T1000 (cell line): ENCODE measurements at regions not wholly inside any gene's neighbourhood (a gene's known extent, or its start where the extent isn't known, plus 50 kb on each side); places are given as distances from the start of the nearest gene placed in this dataset.
"Not testable (repeated sequence)": the region's sequence is repeated elsewhere in the genome, so short reads cannot be mapped to it uniquely, and the experiment has no call there.

ENCODE experiments used
- DNase-seq: peaks from one replicate; lab custom pipeline; 2025; ENCODE audit warnings: mixed read lengths; lab: John Stamatoyannopoulos, UW

DNA sequence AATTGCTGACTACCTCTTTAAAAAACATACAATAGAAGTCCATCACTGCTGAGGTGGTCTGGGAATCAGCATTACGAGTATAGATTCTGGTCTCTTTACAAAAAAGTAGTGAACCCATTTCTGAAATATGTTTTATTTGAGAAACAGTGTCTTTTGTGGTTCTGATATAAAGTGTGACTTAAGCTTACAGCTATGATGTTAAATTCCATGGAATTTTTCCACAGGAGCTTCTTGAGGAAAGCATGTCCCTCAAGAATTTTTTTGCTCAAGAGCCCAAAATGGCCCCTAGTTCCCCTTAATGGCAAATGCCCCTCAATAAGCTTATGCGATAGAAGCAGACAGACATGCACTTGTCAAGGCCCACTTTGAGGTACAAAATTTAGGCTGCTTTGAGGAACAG is 265.7 kb downstream of the FAM170A start:
- DNase-seq, result no peak

GRCh38 chr5:119896826-119897536 is 267.6 kb downstream of the FAM170A start:
- DNase-seq, result no peak

- no peak for DNase-seq
These were observed 268.4 kb downstream of the FAM170A start for GRCh38 chr5:119897537-119898370.

DNA sequence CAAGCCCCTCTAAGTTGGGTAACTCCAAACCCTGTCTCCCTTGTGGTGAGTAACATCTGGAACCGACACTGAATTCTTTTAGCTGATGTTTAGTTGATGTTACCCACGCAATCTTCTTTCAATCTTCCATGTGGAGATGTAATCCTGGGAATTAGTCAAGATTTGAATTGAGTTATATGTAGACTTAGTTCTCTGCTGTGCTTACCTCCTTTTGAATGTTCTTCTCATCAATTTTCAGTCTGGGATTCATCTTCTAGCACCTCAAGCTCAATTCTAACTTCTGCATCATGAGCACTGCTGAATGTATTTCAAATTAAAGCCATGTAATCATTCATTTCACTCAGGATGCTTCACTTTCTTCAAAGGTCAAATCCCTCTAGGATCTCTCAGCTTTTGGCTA is 270.6 kb downstream of the FAM170A start:
- DNase-seq, result no peak

DNA sequence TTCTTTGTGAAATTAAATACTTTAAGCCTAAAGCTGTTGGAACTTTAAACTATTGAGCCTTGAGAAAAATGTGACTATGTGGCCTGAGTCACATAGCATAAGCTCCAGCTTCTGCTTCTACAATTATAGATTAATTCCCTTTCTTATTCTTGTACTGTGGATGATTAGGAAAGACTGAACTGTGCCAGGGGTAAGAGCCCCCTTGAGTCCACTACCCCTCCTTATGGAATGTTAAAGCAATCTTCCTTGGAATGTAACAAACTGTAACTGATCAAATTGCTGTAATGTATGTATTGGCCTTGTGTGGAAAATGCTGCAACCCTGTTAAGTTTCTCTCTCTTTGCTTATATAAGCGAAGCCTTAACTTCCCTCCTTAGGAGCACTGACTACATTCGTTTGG is 273.2 kb downstream of the FAM170A start:
- DNase-seq, result no peak

- DNase-seq, result no peak
These were observed 284.1 kb downstream of the FAM170A start for GRCh38 chr5:119913425-119913824.

- DNase-seq, result no peak
These were observed 289.9 kb downstream of the FAM170A start for GRCh38 chr5:119919279-119919678.

DNA sequence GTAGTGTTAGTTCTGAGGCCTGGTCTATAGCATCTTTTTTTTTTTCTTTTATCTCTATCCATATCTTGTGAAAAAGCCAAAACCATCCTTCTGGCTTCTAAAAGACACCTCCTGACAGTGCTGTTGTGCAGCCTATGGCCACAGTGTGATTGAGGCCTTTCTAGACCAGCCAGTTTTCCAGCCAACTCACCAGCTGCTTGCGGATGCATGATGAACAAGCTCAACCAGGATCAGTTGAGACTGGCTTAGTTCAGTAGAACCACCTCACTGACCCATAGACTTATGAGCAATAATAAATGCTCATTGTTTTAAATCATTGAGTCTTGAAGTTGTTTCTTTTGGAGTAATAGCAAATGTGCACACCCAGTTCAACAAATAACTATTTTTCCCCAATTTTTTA is 296.9 kb downstream of the FAM170A start:
- DNase-seq, result no peak

DNA sequence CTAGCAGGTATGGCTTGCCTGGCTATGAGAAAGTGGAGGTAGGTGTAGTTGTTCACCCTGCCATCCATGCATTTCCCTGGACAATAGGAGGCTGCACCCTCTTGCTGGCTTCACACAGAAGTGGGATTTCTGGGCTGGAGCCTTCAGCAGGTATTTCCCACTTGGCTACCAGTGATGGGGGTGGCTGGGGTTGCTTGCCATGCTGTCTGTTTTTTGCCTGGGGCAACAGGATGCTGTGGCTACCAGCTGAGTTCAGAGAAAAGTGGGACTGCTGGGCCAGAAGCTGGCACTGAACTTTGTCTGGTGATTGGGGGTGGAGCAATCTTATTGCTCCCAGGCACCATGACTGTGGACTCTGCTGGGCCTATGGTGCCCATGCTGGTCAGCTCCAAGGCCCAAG is 299.6 kb downstream of the FAM170A start:
- no peak for DNase-seq

- DNase-seq, result no peak
These were observed 301.1 kb downstream of the FAM170A start for GRCh38 chr5:119930490-119930889.

- DNase-seq, result no peak
These were observed 313.8 kb downstream of the FAM170A start for GRCh38 chr5:119943148-119943547.

- DNase-seq, result no peak
These were observed 316.3 kb downstream of the FAM170A start for GRCh38 chr5:119945691-119946090.

DNA sequence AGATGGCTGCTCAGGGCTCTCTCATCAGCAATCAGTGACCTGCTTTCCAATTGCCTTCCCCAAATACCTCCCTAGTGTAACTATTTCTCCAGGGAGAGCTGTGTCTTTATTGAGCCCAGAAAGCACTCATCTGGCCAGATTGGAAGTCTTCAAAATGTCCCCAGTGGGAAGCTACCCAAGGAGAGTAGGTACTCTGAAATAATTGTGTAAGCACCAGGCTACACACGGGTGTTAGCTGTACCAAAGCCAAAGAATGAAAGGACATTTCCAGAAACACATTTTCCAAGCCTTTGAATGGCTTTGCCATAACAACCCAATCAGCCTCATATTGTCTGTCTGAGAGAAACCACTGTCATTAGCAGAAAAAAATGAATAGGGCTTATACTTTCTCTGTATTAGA is 318.8 kb downstream of the FAM170A start:
- no peak for DNase-seq

DNA sequence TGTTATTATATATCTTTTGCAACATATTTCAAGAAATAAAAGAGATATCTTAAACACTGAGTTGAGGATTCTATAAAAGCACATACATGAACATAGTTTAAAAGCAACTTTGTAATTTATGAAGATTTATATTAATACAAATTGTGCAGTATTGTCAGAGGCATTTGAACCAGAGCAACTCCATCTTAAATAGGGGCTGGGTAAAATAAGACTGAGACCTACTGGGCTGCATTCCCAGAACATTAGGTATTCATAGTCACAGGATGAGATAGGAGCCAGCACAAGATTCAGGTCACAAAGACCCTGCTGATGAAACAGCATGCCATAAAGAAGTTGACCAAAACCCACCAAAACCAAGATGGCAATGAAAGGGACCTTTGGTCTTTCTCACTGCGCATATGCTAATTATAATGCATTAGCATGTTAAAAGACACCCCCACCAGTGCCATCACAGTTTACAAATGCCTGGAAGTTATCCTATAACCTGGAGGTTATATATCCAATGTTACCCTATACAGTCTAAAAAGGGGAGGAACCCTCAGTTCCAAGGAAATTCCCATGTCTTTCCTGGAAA is 320.2 kb downstream of the FAM170A start:
- DNase-seq, result no peak

GRCh38 chr5:119951330-119951934 is 322.1 kb downstream of the FAM170A start:
- DNase-seq, result no peak

DNA sequence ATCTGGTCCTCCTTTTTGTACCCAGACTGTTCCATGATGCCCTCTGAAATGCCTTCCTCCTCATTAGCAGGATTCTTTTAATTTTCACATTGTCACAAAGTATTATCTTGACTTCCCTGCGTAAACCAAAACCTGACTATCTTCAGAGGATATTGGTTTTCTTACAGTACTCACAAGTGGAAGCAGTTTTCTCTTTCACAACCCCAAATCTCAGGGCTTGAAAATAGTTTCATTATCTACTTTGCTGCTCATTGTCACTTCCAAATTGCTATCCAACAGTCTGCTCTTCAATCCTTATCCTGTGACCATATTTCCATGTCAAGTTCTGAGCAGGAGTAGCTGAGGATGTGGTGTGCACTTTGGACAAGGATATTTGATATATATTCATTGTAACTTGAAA is 324.1 kb downstream of the FAM170A start:
- DNase-seq, result no peak

- no peak for DNase-seq
These were observed 324.7 kb downstream of the FAM170A start for GRCh38 chr5:119954106-119954505.

GRCh38 chr5:119961993-119962392 is 332.6 kb downstream of the FAM170A start:
- DNase-seq, result no peak

DNA sequence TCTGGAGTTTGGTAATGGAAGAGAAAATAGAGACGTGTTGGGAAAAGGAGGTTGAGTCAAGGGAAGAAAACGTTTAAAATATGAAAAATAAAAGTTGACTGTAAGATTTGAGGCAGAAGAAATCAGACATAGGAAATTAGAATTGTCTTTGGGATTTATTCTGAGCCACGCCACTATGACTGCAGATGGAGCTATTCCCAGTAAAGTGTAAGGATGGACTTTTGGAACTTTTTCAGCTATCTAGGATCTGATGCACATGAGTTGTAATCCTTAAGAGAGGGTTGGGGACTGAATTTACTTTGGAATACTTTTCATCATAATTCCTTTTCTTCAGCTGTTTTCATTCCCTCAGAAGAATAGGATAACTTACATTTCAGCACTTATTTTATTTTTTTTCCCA is 336.7 kb downstream of the FAM170A start:
- no peak for DNase-seq

GRCh38 chr5:119968690-119969089 is 339.3 kb downstream of the FAM170A start:
- DNase-seq, result no peak

DNA sequence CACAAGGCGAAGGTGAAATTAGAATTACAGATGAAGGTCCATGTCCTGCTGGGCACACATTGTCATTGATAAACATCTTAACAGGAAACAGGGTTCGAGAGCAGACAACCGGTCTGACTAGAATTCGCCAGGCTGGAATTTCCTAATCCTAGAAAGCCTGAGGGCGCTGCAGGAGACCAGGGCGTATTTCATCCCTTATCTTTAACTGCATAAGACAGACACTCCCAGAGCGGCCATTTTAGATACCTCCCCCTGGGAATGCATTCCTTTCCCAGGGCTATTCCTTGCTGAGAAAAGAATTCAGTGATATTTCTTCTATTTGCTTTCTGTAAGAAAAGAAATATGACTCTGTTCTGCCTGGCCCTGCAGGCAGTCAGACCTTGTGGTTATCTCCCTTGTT is 357.7 kb downstream of the FAM170A start:
- not testable (repeated sequence) for DNase-seq

- no peak for DNase-seq
These were observed 362.3 kb downstream of the FAM170A start for GRCh38 chr5:119991625-119992024.

DNA sequence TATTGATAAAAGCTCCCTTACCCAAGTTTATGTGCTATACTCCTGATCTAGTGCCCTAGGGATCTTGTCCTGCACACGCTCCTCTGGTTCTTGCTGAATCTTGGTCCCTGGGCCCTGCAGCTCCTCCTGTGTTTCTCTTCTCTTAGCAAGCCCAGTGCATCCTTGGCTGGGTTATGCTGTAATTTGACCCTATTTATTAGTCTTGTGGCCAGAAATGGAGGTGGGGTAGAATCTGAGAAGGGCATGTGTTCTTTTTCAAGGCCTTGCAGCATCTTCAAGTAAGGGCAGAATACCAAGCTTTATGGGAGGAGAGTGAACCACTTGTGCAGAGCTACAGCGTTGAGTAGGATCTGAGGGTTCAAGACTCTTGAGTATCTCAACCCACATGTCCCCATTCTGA is 366.8 kb downstream of the FAM170A start:
- DNase-seq, result no peak
